RWPE2 (cell line): ENCODE measurements at regions not wholly inside any gene's neighbourhood (a gene's known extent, or its start where the extent isn't known, plus 50 kb on each side); places are given as distances from the start of the nearest gene placed in this dataset.
A peak's percentile ranks its signal among the peaks of the same experiment; 100 is the strongest.
"Not testable (repeated sequence)": the region's sequence is repeated elsewhere in the genome, so short reads cannot be mapped to it uniquely, and the experiment has no call there.

Experiments used
- ATAC-seq: fragments of 200-7000 bp; cut with Tn5 transposase; 3 replicates; pipeline ENCODE4 v1.9.1; 2021; ENCODE audit warnings: low read depth
- DNase-seq: peaks from one replicate; pipeline ENCODE4 v3.0.0-alpha.2; 2020; ENCODE audit warnings: low spot score
- H3K27ac ChIP-seq: fragments of 450-650 bp; 2 replicates; pipeline ENCODE4 v1.5.1; 2017; ENCODE audit warnings: mild to moderate bottlenecking; ENCODE audit not compliant: poor library complexity, severe bottlenecking
- H3K27me3 ChIP-seq: fragments of 250-450 bp; sonication (Bioruptor Pico); 2 replicates; pipeline ENCODE4 v1.5.1; 2021; ENCODE audit warnings: mild to moderate bottlenecking, moderate library complexity; ENCODE audit not compliant: insufficient read depth, poor library complexity, severe bottlenecking
- H3K36me3 ChIP-seq: fragments of 250-450 bp; sonication (Bioruptor Pico); 2 replicates; pipeline ENCODE4 v1.5.1; 2020; ENCODE audit warnings: low read depth, mild to moderate bottlenecking, moderate library complexity
- H3K4me1 ChIP-seq: fragments of 250-450 bp; sonication (Bioruptor Pico); 2 replicates; pipeline ENCODE4 v1.5.1; 2021; ENCODE audit warnings: mild to moderate bottlenecking, moderate library complexity; ENCODE audit not compliant: insufficient read depth, poor library complexity, severe bottlenecking
- H3K4me3 ChIP-seq: fragments of 250-450 bp; sonication (Bioruptor Pico); 2 replicates; pipeline ENCODE4 v1.5.1; 2021; ENCODE audit warnings: mild to moderate bottlenecking, moderate library complexity; ENCODE audit not compliant: severe bottlenecking
- H3K9me3 ChIP-seq: fragments of 250-450 bp; sonication (Bioruptor Pico); 2 replicates; pipeline ENCODE4 v1.5.1; 2021; ENCODE audit warnings: mild to moderate bottlenecking, moderate library complexity; ENCODE audit not compliant: severe bottlenecking
- CTCF ChIP-seq: fragments of 450-650 bp; IDR thresholded peaks from one replicate; pipeline ENCODE4 v1.5.1; 2017; ENCODE audit warnings: mild to moderate bottlenecking, moderate library complexity; ENCODE audit not compliant: poor library complexity, severe bottlenecking

DNA sequence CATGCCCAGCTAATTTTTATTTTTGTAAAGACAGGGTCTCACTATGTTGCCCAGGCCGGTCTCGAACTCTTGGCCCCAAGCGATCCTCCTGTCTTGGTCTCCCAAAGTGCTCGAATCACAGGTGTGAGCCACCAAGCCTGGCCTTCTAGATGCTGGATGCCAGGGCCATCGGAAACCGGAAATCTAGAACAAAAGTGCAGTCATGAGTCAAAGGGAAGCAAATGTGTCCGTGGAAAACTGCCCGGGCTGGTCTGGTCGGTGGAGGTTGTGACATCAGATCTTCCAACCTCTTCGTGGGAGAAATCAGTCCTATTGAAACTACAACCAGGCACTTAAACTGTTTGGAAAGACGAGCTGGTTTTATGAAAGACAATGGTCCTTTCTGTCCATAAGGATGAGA is 92.3 kb upstream of the SHOX start:
- no peak overlapping the region for H3K4me3 ChIP-seq
- peaks cover 4% of the 10 kb centered on the region for H3K9me3 ChIP-seq
- H3K27ac ChIP-seq: no peak overlapping the region
- H3K4me1 ChIP-seq: no peaks in the 10 kb centered on the region
- TF ChIP-seq CTCF: no peak
- H3K27me3 ChIP-seq: no peaks in the 10 kb centered on the region
- DNase-seq (peak; percentile 33), ATAC-seq (no peak)
- H3K36me3 ChIP-seq: no peaks in the 10 kb centered on the region

DNA sequence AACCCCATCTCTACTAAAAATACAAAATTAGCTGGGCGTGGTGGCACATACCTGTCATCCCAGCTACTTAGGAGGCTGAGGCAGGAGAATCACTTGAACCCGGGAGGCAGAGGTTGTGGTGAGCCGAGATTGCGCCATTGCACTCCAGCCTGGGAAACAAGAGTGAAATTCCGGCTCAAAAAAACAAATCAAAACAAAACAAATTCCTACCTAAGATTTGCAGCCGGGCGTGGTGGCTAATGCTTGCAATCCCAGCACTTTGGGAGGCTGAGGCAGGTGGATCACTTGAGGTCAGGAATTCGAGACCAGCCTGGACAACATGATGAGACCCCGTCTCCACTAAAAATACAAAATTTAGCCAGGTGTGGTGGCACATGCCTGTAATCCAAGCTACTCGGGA is 89.6 kb upstream of the SHOX start:
- H3K9me3 ChIP-seq: peaks cover 13% of the 10 kb centered on the region
- not testable (repeated sequence) for DNase-seq, H3K4me3 ChIP-seq, H3K27ac ChIP-seq, H3K4me1 ChIP-seq, ATAC-seq, H3K27me3 ChIP-seq, H3K36me3 ChIP-seq

- Histone ChIP-seq H3K4me3 (no peak overlapping the region), H3K36me3 (no peaks in the 10 kb centered on the region), H3K27me3 (no peaks in the 10 kb centered on the region), H3K4me1 (no peaks in the 10 kb centered on the region), H3K9me3 (peaks cover 21% of the 10 kb centered on the region), H3K27ac (no peak overlapping the region)
- no peak for ATAC-seq
- no peak for TF ChIP-seq CTCF
- DNase-seq: no peak
Observed at GRCh38 chrX:542179-542578, 88.4 kb upstream of the SHOX start.

GRCh38 chrX:545452-545885 is 85.1 kb upstream of the SHOX start:
- Histone ChIP-seq H3K27ac (no peak overlapping the region), H3K27me3 (no peaks in the 10 kb centered on the region), H3K4me3 (no peak overlapping the region), H3K9me3 (peaks cover 17% of the 10 kb centered on the region), H3K4me1 (no peaks in the 10 kb centered on the region), H3K36me3 (no peaks in the 10 kb centered on the region)
- TF ChIP-seq CTCF: no peak
- no peak for DNase-seq
- ATAC-seq: no peak

GRCh38 chrX:550514-550913 is 80.1 kb upstream of the SHOX start:
- ATAC-seq (no peak), DNase-seq (no peak)
- no peaks in the 10 kb centered on the region for H3K36me3 ChIP-seq
- no peaks in the 10 kb centered on the region for H3K4me1 ChIP-seq
- no peak for TF ChIP-seq CTCF
- H3K27me3 ChIP-seq: no peaks in the 10 kb centered on the region
- H3K9me3 ChIP-seq: peaks cover 27% of the 10 kb centered on the region
- no peak overlapping the region for H3K4me3 ChIP-seq
- no peak overlapping the region for H3K27ac ChIP-seq
